Ascending aorta (tissue), 2 donors: ENCODE measurements at regions not wholly inside any gene's neighbourhood (a gene's known extent, or its start where the extent isn't known, plus 50 kb on each side); places are given as distances from the start of the nearest gene placed in this dataset.

Experiments
- DNase-seq, 2 donors: peaks; one replicate each; pipeline ENCODE4 v3.0.0-alpha.2; 2019; ENCODE audit warnings: low spot score in 2 of 2
- H3K27ac ChIP-seq, 2 donors: fragments of 200-600 bp; sonication (generic); one replicate each; pipeline ENCODE4 v1.5.1; 2016 to 2017; ENCODE audit warnings: mild to moderate bottlenecking in 1 of 2
- H3K27me3 ChIP-seq: fragments of 200-600 bp; sonication (generic); one replicate; pipeline ENCODE4 v1.5.1; 2017
- H3K36me3 ChIP-seq, 2 donors: fragments of 200-600 bp; sonication (generic); one replicate each; pipeline ENCODE4 v1.5.1; 2016
- H3K4me1 ChIP-seq, 2 donors: fragments of 200-600 bp; sonication (generic); one replicate each; pipeline ENCODE4 v1.5.1; 2016 to 2017; ENCODE audit warnings: mild to moderate bottlenecking in 1 of 2
- H3K4me3 ChIP-seq, 2 donors: fragments of 200-600 bp; sonication (generic); one replicate each; pipeline ENCODE4 v1.5.1; 2016 to 2017; ENCODE audit warnings: mild to moderate bottlenecking in 1 of 2
- H3K9me3 ChIP-seq, 2 donors: fragments of 200-600 bp; sonication (generic); one replicate each; pipeline ENCODE4 v1.5.1; 2016
- intact Hi-C: fragments of 100-400 bp; cut with DNase I; formaldehyde crosslinking; loops from one replicate; pipeline ENCODE4 v1.15.1; 2023
- TF ChIP-seq, protein P1 (sequence below), 3 experiments: fragments of 200-600 bp in 2 of 3; fragments of 450-650 bp in 1 of 3; sonication (generic) in 2 of 3; IDR thresholded peaks; one replicate each; pipeline ENCODE4 v1.5.1; 2016 to 2019; ENCODE audit warnings: antibody characterized with exemption in 3 of 3, mild to moderate bottlenecking in 1 of 3, moderate library complexity in 1 of 3

DNA sequence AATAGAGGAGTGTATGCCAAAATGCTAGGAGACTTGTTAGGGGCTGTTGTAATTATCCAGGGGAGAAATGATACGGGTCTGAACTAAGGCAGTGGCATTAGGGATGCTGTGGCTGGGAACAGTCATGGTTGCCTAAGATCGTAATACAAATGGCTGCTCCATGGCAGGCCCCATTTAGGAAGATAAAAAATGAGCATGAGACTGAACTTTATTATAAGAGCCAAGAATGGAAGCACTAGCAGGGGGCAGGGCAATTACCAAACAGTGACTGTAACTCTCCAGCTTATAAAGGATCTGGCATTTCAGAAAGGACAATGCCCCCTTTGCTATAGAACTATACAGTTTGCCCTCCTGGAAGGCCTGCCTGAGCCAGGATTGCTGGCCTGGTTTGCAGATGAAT is 503.3 kb upstream of the CDH5 start:
- TF ChIP-seq, protein P1, sequence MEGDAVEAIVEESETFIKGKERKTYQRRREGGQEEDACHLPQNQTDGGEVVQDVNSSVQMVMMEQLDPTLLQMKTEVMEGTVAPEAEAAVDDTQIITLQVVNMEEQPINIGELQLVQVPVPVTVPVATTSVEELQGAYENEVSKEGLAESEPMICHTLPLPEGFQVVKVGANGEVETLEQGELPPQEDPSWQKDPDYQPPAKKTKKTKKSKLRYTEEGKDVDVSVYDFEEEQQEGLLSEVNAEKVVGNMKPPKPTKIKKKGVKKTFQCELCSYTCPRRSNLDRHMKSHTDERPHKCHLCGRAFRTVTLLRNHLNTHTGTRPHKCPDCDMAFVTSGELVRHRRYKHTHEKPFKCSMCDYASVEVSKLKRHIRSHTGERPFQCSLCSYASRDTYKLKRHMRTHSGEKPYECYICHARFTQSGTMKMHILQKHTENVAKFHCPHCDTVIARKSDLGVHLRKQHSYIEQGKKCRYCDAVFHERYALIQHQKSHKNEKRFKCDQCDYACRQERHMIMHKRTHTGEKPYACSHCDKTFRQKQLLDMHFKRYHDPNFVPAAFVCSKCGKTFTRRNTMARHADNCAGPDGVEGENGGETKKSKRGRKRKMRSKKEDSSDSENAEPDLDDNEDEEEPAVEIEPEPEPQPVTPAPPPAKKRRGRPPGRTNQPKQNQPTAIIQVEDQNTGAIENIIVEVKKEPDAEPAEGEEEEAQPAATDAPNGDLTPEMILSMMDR (IDR thresholded peaks at IDR 0.05), result no peak
- no peaks in the 10 kb centered on the region for H3K4me1 ChIP-seq
- H3K36me3 ChIP-seq, result no peaks in the 10 kb centered on the region
- intact Hi-C loops, result no loop called here
- no peak for DNase-seq
- no peak overlapping the region for H3K4me3 ChIP-seq
- no peaks in the 10 kb centered on the region for H3K27me3 ChIP-seq
- no peak overlapping the region for H3K27ac ChIP-seq
- peaks cover 0 to 4% of the 10 kb centered on the region in 2 donors for H3K9me3 ChIP-seq

DNA sequence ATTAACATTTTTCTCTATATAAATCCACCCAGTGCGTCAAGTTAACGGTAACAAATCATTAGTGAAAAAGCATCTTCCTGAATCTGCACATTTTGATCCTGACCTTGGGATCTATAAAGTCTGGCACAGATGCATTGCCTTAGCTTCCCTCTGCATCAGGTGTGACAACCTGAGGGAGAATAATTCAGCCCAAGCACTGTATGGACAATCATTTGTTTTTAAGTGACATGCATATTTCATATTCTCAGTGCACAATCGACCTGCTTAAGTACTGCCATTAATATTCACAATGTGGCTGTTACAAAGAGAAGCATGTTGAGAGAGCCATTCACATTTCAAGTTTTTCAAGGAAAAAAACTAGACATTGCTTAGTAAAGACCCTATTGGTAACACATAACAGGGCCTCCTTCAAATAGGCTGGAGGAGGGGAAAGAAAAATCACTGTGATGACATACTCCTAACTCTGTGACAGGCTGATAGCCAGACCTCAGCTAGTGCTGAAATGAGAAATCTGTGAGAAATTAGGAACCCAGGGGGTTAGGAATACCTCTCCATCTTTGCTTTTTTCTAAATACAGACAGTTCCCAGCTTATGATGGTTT is 505.3 kb upstream of the CDH5 start:
- intact Hi-C loops, result no loop called here
- H3K27me3 ChIP-seq, result no peaks in the 10 kb centered on the region
- TF ChIP-seq, protein P1 (IDR thresholded peaks at IDR 0.05), result no peak
- H3K4me3 ChIP-seq, result no peak overlapping the region
- H3K27ac ChIP-seq, result no peak overlapping the region
- no peak for DNase-seq
- H3K4me1 ChIP-seq, result no peaks in the 10 kb centered on the region
- peaks cover 0 to 4% of the 10 kb centered on the region in 2 donors for H3K9me3 ChIP-seq
- no peaks in the 10 kb centered on the region for H3K36me3 ChIP-seq

DNA sequence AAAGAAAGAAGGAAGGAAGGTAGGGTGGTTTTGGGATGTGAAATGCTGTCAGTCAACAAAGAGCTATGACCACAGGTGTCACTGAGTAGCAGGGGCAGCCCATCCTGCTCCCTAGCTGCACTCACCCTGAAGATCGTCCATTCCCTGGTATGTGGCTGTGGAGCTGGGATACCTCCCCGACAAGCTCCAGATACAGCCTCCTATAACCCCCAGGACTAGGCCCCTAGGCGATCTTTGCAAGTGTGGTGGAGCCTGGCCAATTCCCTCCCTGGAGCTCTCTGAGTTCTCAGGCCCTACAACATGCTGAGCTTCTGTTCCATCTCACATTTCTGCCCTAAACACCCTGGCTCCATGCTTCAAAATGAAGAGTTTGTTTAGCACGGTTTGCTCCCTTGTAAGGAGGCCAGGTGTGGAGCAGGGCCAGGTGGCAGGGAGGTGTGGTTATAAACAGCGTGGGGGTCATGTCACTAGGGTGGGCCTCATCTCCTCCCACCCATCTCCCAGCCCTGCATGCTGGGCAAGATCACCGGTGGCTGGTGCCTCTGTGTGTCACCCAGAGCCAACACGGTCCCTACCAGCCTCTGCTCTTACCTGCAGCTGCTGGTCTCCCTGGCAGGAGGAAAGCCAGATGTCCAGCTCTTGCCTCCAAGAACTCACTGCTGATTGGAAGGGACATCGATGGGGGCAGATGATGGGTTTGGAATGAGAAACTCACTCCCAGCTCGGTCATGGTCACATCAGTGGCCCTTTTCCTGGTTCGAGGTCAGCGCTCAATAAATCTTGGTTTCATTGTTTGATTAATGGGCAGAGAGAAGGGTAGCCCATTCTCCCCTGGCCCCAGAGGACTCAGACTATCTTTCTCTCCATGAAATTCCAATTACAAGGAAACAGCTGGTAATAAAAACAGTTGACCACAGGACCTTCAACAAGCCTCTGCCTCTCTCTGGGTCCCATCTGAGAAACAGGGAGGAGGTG is 511.0 kb upstream of the CDH5 start:
- H3K4me1 ChIP-seq, result no peaks in the 10 kb centered on the region
- TF ChIP-seq, protein P1 (IDR thresholded peaks at IDR 0.05), result no peak
- no peaks in the 10 kb centered on the region for H3K36me3 ChIP-seq
- H3K27ac ChIP-seq, result no peak overlapping the region
- H3K9me3 ChIP-seq, result no peaks in the 10 kb centered on the region
- H3K4me3 ChIP-seq, result no peak overlapping the region
- H3K27me3 ChIP-seq, result no peaks in the 10 kb centered on the region
- intact Hi-C loops, result no loop called here
- no peak for DNase-seq

DNA sequence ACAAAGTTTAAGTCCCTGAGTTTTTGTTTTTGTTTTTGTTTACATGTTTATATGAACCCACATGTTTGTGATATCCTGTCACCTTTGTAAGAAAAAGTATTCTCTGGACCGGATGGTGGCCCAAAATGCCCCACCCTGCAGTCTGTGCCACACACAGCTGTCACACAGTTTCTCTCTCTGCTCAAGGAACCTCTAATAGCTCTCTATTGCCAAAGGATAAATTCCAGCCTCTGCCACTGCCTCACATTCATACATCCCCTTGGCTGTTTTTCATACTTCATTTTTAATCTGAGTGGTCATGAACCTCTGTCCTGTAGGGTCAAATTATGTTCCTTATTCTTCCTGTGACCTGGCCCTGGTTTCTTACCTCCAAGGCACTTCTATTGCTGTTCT is 520.3 kb upstream of the CDH5 start:
- H3K27ac ChIP-seq, result no peak overlapping the region
- H3K9me3 ChIP-seq, result no peaks in the 10 kb centered on the region
- H3K4me3 ChIP-seq, result no peak overlapping the region
- DNase-seq, result no peak
- H3K4me1 ChIP-seq, result no peaks in the 10 kb centered on the region
- intact Hi-C loops, result no loop called here
- TF ChIP-seq, protein P1 (IDR thresholded peaks at IDR 0.05), result no peak
- H3K36me3 ChIP-seq, result no peaks in the 10 kb centered on the region
- H3K27me3 ChIP-seq, result no peaks in the 10 kb centered on the region

DNA sequence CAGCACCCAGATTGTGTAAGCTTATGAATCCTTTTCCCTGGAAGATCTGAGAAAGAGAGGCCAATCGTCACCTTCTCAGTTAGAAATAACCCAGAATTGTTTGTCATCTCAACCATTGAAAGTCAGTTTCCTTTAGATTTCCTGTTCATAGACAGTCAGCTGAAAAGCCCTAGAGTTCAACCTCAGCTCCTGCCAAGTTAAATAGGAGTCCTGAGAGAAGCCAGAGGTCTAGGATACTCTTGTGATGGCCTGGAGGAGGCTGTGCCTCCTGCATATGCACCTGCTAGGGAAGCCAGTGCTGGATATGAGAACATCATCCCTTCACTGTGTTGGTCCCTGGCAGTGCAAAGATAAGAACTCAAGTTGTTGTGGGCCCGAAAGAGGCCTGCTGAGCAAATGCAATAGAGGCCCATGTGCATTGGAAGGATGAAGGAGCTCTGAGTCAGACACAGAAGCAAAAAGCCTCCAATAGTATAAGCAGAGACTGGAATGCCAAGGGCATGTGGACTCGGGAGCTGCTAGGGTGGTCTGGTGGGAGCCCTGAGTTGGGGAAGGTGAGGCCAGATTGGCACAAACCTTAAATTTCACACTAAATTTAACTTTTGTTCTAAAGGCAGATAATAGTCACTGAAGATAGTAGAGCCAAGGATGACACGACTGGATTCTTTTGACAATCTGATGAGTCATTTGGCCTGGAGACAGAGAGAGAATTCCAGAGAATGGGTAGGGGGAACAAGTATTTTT is 520.9 kb upstream of the CDH5 start:
- Histone ChIP-seq H3K27me3 (no peaks in the 10 kb centered on the region), H3K4me1 (no peaks in the 10 kb centered on the region), H3K4me3 (no peak overlapping the region), H3K27ac (no peak overlapping the region), H3K9me3 (no peaks in the 10 kb centered on the region), H3K36me3 (no peaks in the 10 kb centered on the region)
- intact Hi-C loops, result no loop called here
- no peak for DNase-seq
- TF ChIP-seq, protein P1 (IDR thresholded peaks at IDR 0.05), result no peak
